ENCODE measurements at regions not wholly inside any gene's neighbourhood (a gene's known extent, or its start where the extent isn't known, plus 50 kb on each side); places are given as distances from the start of the nearest gene placed in this dataset.

GRCh38 chr1:81547912-81548303 is 252.8 kb upstream of the ADGRL2 start:
- peak; percentile 42 for FAIRE-seq
- Histone ChIP-seq H3K23me2 (ENCODE audit: low read depth, low read length) (no peaks in the 10 kb centered on the region; the same call in 1 of the 2 replicates), H3K36me3 (ENCODE audit: control insufficient read depth in 2 of 4, insufficient read depth in 4 of 4, low read length in 3 of 4) (no peaks in the 10 kb centered on the region), H4K8ac (ENCODE audit: extremely low read depth, insufficient read depth, low read length) (no peak overlapping the region), H2BK5ac (ENCODE audit: low read depth, low read length) (peak overlapping the region; percentile 18; the same call in 1 of the 2 replicates), H2AK5ac (ENCODE audit: low read depth, low read length) (no peak overlapping the region), H3K9ac (replicated peaks in 1 of 4; ENCODE audit: extremely low read depth in 1 of 4, low read depth in 3 of 4, low read length in 3 of 4) (no peak overlapping the region), H3K18ac (ENCODE audit: extremely low read depth, low read length) (no peak overlapping the region), H3K4me1 (replicated peaks in 1 of 4; ENCODE audit: control insufficient read depth in 3 of 4, insufficient read depth in 4 of 4, low read length in 3 of 4) (peaks cover 1 to 22% (median 12%) of the 10 kb centered on the region in 4 experiments), H3K4me2 (ENCODE audit: insufficient read depth in 1 of 2, low read depth in 2 of 2, low read length in 2 of 2) (peak overlapping the region; percentile 46 to 52; a peak in 2 of 4 replicates), H3K9me3 (ENCODE audit: insufficient read depth in 2 of 2, low read depth in 1 of 2, low read length in 1 of 2) (no peaks in the 10 kb centered on the region), H2AFZ (ENCODE audit: low read length) (no peak overlapping the region), H4K5ac (ENCODE audit: insufficient read length, low read depth, low read length) (peak overlapping the region; percentile 75), H3K27me3 (replicated peaks in 1 of 4; ENCODE audit: control insufficient read depth in 3 of 4, extremely low read depth in 1 of 4, insufficient read depth in 3 of 4, low read length in 3 of 4) (no peaks in the 10 kb centered on the region), H3K4me3 (ENCODE audit: extremely low read depth in 1 of 4, insufficient read depth in 2 of 4, low read depth in 3 of 4, low read length in 4 of 4) (peak overlapping the region in 1 of 4 experiments; percentile 41; a peak in 1 of 8 replicates), H3K79me1 (ENCODE audit: low read depth, low read length) (no peaks in the 10 kb centered on the region), H3K23ac (ENCODE audit: insufficient read length) (no peak overlapping the region), H2BK12ac (ENCODE audit: low read depth, low read length) (no peak overlapping the region; the same call in 1 of the 2 replicates), H2BK20ac (ENCODE audit: low read length) (no peak overlapping the region), H3K79me2 (ENCODE audit: control insufficient read depth in 1 of 2, insufficient read depth in 2 of 2, low read length in 2 of 2) (no peaks in the 10 kb centered on the region), H4K91ac (replicated peaks; ENCODE audit: insufficient read length, low read length) (no peak overlapping the region), H3K56ac (replicated peaks; ENCODE audit: insufficient read length, low read depth, low read length) (no peak overlapping the region), H3K27ac (ENCODE audit: low read depth, low read length) (peak overlapping the region; percentile 35; the same call in 1 of the 2 replicates), H2BK120ac (replicated peaks; ENCODE audit: low read depth, low read length) (peak overlapping the region; percentile 70), H3K4ac (replicated peaks; ENCODE audit: insufficient read length, low read depth, low read length) (no peak overlapping the region), H4K20me1 (replicated peaks in 1 of 2; ENCODE audit: control insufficient read depth in 1 of 2, insufficient read depth in 2 of 2, low read length in 2 of 2) (no peaks in the 10 kb centered on the region), H3K14ac (ENCODE audit: insufficient read length) (no peak overlapping the region), H2BK15ac (ENCODE audit: low read length) (no peak overlapping the region)
- DNase-seq (ENCODE audit: low read depth in 1 of 2, low spot score in 2 of 2): no peak
- 24% methylated on average over 2 of the region's 2 CpGs; no CpG with 5 or more reads in 1 of the 2 experiments for WGBS, 2 experiments (ENCODE audit: extremely low coverage in 1 of 2, insufficient coverage in 1 of 2, insufficient read length in 1 of 2, insufficient replicate concordance in 2 of 2, low coverage in 1 of 2, low lambda C conversion rate in 2 of 2, missing lambda C conversion rate in 1 of 2)
- ChIA-PET POLR2A (ENCODE audit: partially characterized antibody) (interaction anchor here (1.8 kb wide), 1 partner anchor 253 kb away, joined by 9 read pairs; the partner anchor contains the start of gene ADGRL2), CTCF (ENCODE audit: partially characterized antibody) (interaction anchor here (1.1 to 5.5 kb wide), 5 partner anchors 9 to 236 kb away, joined by 3 to 34 read pairs (median 4); no protein-coding TSS in a partner anchor)
- TF ChIP-seq PHF8 (conservative IDR thresholded peaks at IDR 0.05; ENCODE audit: low read depth, low read length): no peak
- no peak for TF ChIP-seq RAD21 (IDR thresholded peaks at IDR 0.05 in 1 of 2, conservative IDR thresholded peaks at IDR 0.05 in 1 of 2; ENCODE audit: low read depth in 2 of 2, low read length in 2 of 2)
- no peak for TF ChIP-seq NANOG (IDR thresholded peaks at IDR 0.05; ENCODE audit: insufficient read depth, low read depth, low read length, poor library complexity, severe bottlenecking)

Measured in H1 (cell line).